SU-DHL-6 (cell line): ENCODE measurements at regions not wholly inside any gene's neighbourhood (a gene's known extent, or its start where the extent isn't known, plus 50 kb on each side); places are given as distances from the start of the nearest gene placed in this dataset.

ENCODE experiments used
- H2AFZ ChIP-seq: fragments of 200-600 bp; sonication (generic); 2 replicates; pipeline ENCODE4 v1.6.1; 2014; ENCODE audit warnings: low read depth, mild to moderate bottlenecking, moderate library complexity, mixed read lengths, antibody characterized with exemption, low read length; ENCODE audit not compliant: severe bottlenecking
- H3F3A ChIP-seq: fragments of 200-600 bp; shearing (Covaris generic); 2 replicates; pipeline ENCODE4 v1.6.0; 2016; ENCODE audit warnings: antibody characterized with exemption, mild to moderate bottlenecking; ENCODE audit not compliant: insufficient read depth
- H3K27ac ChIP-seq: fragments of 200-600 bp; sonication (generic); 2 replicates; pipeline ENCODE4 v1.5.1; 2016; ENCODE audit warnings: low read depth, mild to moderate bottlenecking, low read length, moderate library complexity, mixed read lengths
- H3K27me3 ChIP-seq: fragments of 200-600 bp; sonication (generic), shearing (Covaris generic); 2 replicates; pipeline ENCODE4 v1.6.0; 2014; ENCODE audit warnings: mild to moderate bottlenecking, low read length
- H3K36me3 ChIP-seq: fragments of 200-600 bp; sonication (generic); 2 replicates; pipeline ENCODE4 v1.6.1; 2014; ENCODE audit warnings: mild to moderate bottlenecking, low read length, mixed read lengths
- H3K4me2 ChIP-seq: fragments of 300-600, 200-600 bp; shearing (Covaris generic), sonication (generic); 2 replicates; pipeline ENCODE4 v1.6.0; 2014; ENCODE audit warnings: low read length, low read depth, mild to moderate bottlenecking; ENCODE audit not compliant: poor library complexity, severe bottlenecking
- H3K4me3 ChIP-seq: fragments of 200-600 bp; sonication (generic); 2 replicates; pipeline ENCODE4 v1.5.1; 2014; ENCODE audit warnings: antibody characterized with exemption, low read length, mild to moderate bottlenecking, mixed read lengths; ENCODE audit not compliant: insufficient read depth, poor library complexity, severe bottlenecking
- H3K79me2 ChIP-seq: fragments of 200-600 bp; sonication (generic); 2 replicates; pipeline ENCODE4 v1.6.1; 2014; ENCODE audit warnings: mild to moderate bottlenecking, low read length, moderate library complexity; ENCODE audit not compliant: insufficient read depth
- H3K9ac ChIP-seq: fragments of 200-600 bp; sonication (generic); 2 replicates; pipeline ENCODE4 v1.7.0; 2014; ENCODE audit warnings: mild to moderate bottlenecking, low read length
- H3K9me2 ChIP-seq: fragments of 200-600 bp; sonication (generic); replicated peaks from 2 replicates; pipeline ENCODE4 v1.6.1; 2014; ENCODE audit warnings: low read length; ENCODE audit not compliant: insufficient read depth
- H3K9me3 ChIP-seq: fragments of 200-600 bp; sonication (generic); 2 replicates; pipeline ENCODE4 v1.6.1; 2014; ENCODE audit warnings: low read length, mixed read lengths; ENCODE audit not compliant: insufficient read depth
- H4K20me1 ChIP-seq: fragments of 200-600 bp; sonication (generic); 2 replicates; pipeline ENCODE4 v1.6.1; 2014; ENCODE audit warnings: low read depth, mild to moderate bottlenecking, antibody characterized with exemption, low read length, moderate library complexity, mixed read lengths
- EZH2phosphoT487 ChIP-seq: fragments of 200-600 bp; sonication (generic), shearing (Covaris generic); conservative IDR thresholded peaks from 2 replicates; pipeline ENCODE4 v1.6.1; 2018; ENCODE audit warnings: mild to moderate bottlenecking, antibody characterized with exemption, low read length, moderate library complexity, mixed read lengths
- TF ChIP-seq, protein P1 (sequence below): fragments of 200-600 bp; sonication (generic); IDR thresholded peaks from one replicate; pipeline ENCODE4 v1.5.1; 2017; ENCODE audit warnings: antibody characterized with exemption, mild to moderate bottlenecking, low read length, moderate library complexity; ENCODE audit not compliant: insufficient read depth, poor library complexity, severe bottlenecking

DNA sequence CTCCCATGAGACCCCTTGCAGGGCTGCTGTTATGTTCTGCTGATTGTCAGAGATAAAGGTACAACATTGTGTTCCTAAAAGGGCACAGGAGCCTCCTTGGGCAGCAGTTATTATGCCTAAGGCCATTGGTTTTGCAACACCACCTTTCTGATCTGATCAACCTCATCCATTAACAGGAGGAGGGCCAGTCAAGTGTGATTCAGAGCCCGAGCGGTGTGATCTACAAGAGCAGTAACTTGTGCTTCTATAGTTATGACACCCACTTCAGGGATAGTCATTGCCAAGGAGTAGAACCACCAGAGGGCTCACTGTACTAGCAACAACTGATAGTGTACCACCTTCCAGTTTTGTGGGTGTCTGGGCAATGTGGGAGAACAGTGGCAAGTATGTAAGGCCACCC lies 1457.9 kb upstream of the CADM2 start:
- no peak for TF ChIP-seq EZH2phosphoT487
- TF ChIP-seq, protein P1, sequence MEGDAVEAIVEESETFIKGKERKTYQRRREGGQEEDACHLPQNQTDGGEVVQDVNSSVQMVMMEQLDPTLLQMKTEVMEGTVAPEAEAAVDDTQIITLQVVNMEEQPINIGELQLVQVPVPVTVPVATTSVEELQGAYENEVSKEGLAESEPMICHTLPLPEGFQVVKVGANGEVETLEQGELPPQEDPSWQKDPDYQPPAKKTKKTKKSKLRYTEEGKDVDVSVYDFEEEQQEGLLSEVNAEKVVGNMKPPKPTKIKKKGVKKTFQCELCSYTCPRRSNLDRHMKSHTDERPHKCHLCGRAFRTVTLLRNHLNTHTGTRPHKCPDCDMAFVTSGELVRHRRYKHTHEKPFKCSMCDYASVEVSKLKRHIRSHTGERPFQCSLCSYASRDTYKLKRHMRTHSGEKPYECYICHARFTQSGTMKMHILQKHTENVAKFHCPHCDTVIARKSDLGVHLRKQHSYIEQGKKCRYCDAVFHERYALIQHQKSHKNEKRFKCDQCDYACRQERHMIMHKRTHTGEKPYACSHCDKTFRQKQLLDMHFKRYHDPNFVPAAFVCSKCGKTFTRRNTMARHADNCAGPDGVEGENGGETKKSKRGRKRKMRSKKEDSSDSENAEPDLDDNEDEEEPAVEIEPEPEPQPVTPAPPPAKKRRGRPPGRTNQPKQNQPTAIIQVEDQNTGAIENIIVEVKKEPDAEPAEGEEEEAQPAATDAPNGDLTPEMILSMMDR, result no peak
- no peak overlapping the region for H2AFZ ChIP-seq

DNA sequence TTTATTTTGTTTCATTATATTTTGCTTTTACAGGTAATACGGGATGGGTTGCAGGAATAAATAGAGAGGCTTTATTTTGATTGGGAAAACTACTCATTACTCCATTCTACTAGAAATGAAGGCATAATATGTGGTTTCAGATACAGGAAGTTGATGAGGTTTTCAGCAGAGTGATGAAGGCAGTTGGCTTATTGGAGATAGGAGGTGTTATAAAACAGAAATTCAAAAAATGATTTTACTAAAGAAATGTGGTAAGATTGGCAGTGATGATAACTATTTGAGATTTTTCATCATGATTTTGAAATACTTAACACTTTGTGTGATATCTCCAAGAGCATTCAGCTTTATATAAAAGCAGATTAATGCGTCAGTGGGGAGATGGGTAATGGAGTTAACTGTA lies 1445.7 kb upstream of the CADM2 start:
- H3K27ac ChIP-seq, result no peak overlapping the region
- H3K4me2 ChIP-seq, result no peak overlapping the region
- TF ChIP-seq EZH2phosphoT487, result no peak
- TF ChIP-seq, protein P1, result no peak
- H3K9me3 ChIP-seq, result no peaks in the 10 kb centered on the region
- H3K4me3 ChIP-seq, result no peak overlapping the region
- H2AFZ ChIP-seq, result peak overlapping the region; percentile 82
- no peaks in the 10 kb centered on the region for H3K79me2 ChIP-seq
- H4K20me1 ChIP-seq, result no peaks in the 10 kb centered on the region
- H3K27me3 ChIP-seq, result no peaks in the 10 kb centered on the region
- H3K9me2 ChIP-seq, result no peaks in the 10 kb centered on the region
- H3F3A ChIP-seq, result no peaks in the 10 kb centered on the region
- H3K36me3 ChIP-seq, result no peaks in the 10 kb centered on the region; the same call in 1 of the 2 replicates
- H3K9ac ChIP-seq, result no peak overlapping the region

More for the DNA sequence above, 1457.9 kb upstream of the CADM2 start:
- H4K20me1 ChIP-seq, result no peaks in the 10 kb centered on the region
- 0 out of 2 replicates have a peak, but pooled peaks cover 10% of the 10 kb centered on the region for H3K9me3 ChIP-seq
- no peaks in the 10 kb centered on the region for H3K79me2 ChIP-seq
- no peak overlapping the region for H3K9ac ChIP-seq
- no peaks in the 10 kb centered on the region for H3K9me2 ChIP-seq
- no peaks in the 10 kb centered on the region for H3F3A ChIP-seq
- H3K4me2 ChIP-seq, result no peak overlapping the region
- H3K36me3 ChIP-seq, result no peaks in the 10 kb centered on the region
- H3K4me3 ChIP-seq, result no peak overlapping the region
- H3K27me3 ChIP-seq, result no peaks in the 10 kb centered on the region
- H3K27ac ChIP-seq, result no peak overlapping the region

DNA sequence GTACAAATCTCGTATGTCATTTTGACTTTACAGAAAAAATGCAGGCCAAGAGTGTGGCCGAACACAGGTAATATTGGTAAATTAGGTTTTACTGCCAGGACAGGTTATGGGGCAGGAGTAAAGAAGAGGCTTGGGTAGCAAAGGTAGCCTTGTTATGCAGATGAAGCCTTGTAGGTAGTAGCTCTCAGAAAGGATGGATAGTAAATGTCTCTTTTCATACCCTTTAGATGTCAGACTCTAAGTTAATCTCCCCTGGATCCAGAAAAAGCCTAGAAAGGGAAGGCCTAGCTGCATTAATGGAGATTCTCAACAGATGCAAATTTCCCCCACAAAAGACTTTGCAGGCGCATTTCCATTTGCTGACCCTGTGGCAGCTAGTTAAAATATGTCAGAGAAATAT lies 1445.1 kb upstream of the CADM2 start:
- no peak for TF ChIP-seq EZH2phosphoT487
- TF ChIP-seq, protein P1, result no peak
- Histone ChIP-seq H3K9me3 (no peaks in the 10 kb centered on the region), H3K27ac (no peak overlapping the region), H3K4me2 (no peak overlapping the region), H3K4me3 (no peak overlapping the region), H3K36me3 (no peaks in the 10 kb centered on the region; the same call in 1 of the 2 replicates), H3K27me3 (no peaks in the 10 kb centered on the region), H3K9me2 (no peaks in the 10 kb centered on the region), H3K9ac (no peak overlapping the region), H3F3A (no peaks in the 10 kb centered on the region), H3K79me2 (no peaks in the 10 kb centered on the region), H2AFZ (no peak overlapping the region), H4K20me1 (no peaks in the 10 kb centered on the region)
